CD4-positive, alpha-beta T cell treated with Interleukin-12 subunit alpha and Interleukin-12 subunit beta, for 1 hour (primary cell): ENCODE measurements at regions not wholly inside any gene's neighbourhood (a gene's known extent, or its start where the extent isn't known, plus 50 kb on each side); places are given as distances from the start of the nearest gene placed in this dataset.
"Not testable (repeated sequence)": the region's sequence is repeated elsewhere in the genome, so short reads cannot be mapped to it uniquely, and the experiment has no call there.

ENCODE experiments used
- DNase-seq: peaks from one replicate; pipeline ENCODE4 v3.0.0-alpha.2; 2020

GRCh38 chrX:84865113-84865512 lies 138.6 kb upstream of the APOOL start:
- no peak for DNase-seq

DNA sequence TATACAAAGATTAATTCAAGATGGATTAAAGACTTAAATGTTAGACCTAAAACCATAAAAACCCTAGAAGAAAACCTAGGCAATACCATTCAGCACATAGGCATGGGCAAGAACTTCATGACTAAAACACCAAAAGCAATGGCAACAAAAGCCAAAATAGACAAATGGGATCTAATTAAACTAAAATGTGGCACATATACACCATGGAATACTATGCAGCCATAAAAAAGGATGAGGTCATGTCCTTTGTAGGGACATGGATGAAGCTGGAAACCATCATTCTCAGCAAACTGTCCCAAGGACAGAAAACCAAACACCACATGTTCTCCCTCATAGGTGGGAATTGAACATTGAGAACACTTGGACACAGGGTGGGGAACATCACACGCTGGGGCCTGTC lies 133.4 kb upstream of the APOOL start:
- DNase-seq, result not testable (repeated sequence)

- not testable (repeated sequence) for DNase-seq
Observed at GRCh38 chrX:84872160-84872771, 131.4 kb upstream of the APOOL start.

- no peak for DNase-seq
Observed at GRCh38 chrX:84873176-84873575, 130.5 kb upstream of the APOOL start.

DNA sequence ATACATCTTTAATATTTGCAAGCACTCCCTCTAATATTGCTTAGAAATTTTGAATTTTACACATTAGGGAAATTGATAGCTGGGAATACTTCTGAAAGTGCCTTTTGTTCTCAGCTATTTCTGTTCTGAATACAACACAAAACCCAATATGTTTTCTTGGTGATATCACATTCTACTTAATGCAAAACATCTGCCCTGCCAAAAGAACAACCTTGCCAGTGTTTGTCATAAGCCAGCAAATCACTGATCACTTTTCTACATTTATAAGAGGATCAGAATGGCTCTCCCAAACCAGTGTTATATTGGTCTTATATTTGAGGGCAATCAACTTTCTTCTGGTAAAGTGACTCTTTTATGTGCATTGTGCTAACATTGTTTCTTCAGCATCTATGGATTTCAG lies 126.8 kb upstream of the APOOL start:
- DNase-seq, result no peak

DNA sequence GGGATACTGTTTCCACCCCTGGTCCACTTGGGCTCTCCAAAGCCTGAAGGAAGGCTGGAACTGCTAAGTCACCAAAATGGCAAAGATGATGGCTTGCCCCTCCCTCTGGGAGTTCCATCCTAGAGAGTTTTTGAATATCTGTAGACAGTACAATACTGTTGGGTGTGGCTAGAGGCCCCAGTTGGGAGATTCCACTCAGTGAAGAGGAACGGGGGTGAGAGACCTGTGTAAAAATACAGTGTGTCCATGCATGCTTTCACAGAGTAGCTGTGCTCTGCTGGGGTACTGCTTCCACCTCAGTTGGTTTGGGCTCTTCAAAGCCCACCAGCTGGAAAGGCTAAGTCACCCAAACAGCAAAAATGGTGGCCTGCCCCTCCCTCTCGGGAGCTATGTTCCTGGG lies 109.8 kb upstream of the APOOL start:
- DNase-seq, result no peak

DNA sequence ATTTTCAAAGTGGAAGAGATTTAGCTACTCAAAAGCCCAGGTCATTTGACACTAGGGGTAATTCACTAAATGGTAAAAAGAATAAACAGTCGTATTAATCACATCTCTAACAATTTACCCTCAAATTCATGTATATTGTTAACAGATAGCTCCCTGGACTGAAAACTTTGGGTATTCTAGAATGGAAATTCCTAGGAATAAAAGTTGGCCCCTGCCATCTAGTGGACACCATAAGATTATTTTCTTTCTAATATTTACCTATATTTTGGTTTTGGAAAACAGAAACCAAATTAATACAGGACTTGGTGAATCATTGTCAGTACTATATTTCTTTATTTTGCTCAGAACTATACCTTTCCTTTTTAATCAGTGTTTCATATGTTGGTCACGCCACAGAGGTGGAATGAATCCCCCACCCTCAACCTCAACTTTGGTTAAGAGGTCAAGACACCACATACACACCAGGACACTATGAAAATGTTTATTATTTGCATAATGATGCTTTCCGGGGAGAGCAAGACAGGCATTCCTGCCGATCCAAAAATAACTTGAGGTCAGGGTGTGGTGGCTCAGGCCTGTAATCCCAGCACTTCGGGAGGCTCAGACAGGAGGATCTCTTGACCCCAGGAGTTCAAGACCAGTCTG lies 96.2 kb upstream of the APOOL start:
- DNase-seq, result no peak

- DNase-seq, result no peak
Observed at GRCh38 chrX:84909151-84909550, 94.5 kb upstream of the APOOL start.

DNA sequence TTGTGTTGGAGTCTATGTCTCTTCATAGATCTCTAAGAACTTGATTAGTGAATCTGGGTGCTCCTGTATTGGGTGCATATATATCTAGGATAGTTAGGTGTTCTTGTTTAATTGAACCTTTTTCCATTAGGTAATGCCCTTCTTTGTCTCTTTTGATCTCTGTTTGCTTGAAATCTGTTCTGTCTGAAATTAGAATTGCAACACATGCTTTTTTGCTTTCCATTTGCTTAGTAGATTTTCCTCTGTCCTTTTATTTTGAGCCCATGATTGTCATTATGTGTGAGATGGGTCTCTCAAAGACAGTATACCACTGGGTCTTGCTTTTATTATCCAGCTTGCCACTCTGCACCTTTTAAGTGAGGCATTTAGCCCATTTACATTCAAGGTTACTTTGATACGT lies 79.1 kb upstream of the APOOL start:
- DNase-seq, result no peak

DNA sequence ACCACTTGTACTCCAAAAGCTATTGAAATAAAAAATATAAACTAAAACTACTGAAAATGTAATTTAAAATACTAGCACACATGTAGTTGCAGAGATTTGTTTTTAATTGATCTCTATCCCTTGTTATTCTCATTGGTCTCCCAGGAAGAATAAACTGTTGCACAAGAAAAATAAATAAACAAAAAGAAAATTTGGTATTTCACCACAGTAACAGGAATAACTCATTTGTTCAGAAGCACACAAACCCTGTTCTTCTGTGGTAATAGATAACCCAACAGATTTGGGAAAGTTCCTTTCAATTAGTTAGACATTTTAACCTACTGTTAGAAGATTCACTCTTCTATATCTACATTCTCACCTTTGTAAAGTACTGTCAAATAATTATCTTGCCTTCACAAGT lies 70.9 kb upstream of the APOOL start:
- no peak for DNase-seq

GRCh38 chrX:84933956-84934556 lies 69.6 kb upstream of the APOOL start:
- no peak for DNase-seq
